ENCODE measurements at regions not wholly inside any gene's neighbourhood (a gene's known extent, or its start where the extent isn't known, plus 50 kb on each side); places are given as distances from the start of the nearest gene placed in this dataset.
"Not testable (repeated sequence)": the region's sequence is repeated elsewhere in the genome, so short reads cannot be mapped to it uniquely, and the experiment has no call there.

GRCh38 chr4:142897518-142897917 lies 51.4 kb upstream of the INPP4B start:
- DNase-seq = not testable (repeated sequence)

GRCh38 chr4:142900622-142901021 lies 54.5 kb upstream of the INPP4B start:
- no peak for DNase-seq

GRCh38 chr4:142901166-142901662 lies 55.1 kb upstream of the INPP4B start:
- DNase-seq = no peak

- DNase-seq = not testable (repeated sequence)
Measured at GRCh38 chr4:142903617-142904016, 57.5 kb upstream of the INPP4B start.

GRCh38 chr4:142909908-142910307 lies 63.8 kb upstream of the INPP4B start:
- no peak for DNase-seq

GRCh38 chr4:142913034-142913433 lies 66.9 kb upstream of the INPP4B start:
- no peak for DNase-seq

GRCh38 chr4:142913461-142914030 lies 67.4 kb upstream of the INPP4B start:
- DNase-seq = no peak

GRCh38 chr4:142917678-142918077 lies 71.6 kb upstream of the INPP4B start:
- DNase-seq = no peak

GRCh38 chr4:142922720-142923119 lies 76.6 kb upstream of the INPP4B start:
- DNase-seq = no peak

- DNase-seq = no peak
Measured at GRCh38 chr4:142923619-142924018, 77.5 kb upstream of the INPP4B start.

GRCh38 chr4:142925161-142925560 lies 79.1 kb upstream of the INPP4B start:
- no peak for DNase-seq

- no peak for DNase-seq
Measured at GRCh38 chr4:142927721-142928120, 81.6 kb upstream of the INPP4B start.

GRCh38 chr4:142929526-142929925 lies 83.4 kb upstream of the INPP4B start:
- DNase-seq = no peak

GRCh38 chr4:142933207-142933606 lies 87.1 kb upstream of the INPP4B start:
- DNase-seq = no peak

- peak; percentile 37 for DNase-seq
Measured at GRCh38 chr4:142940425-142941330, 94.6 kb upstream of the INPP4B start.

GRCh38 chr4:142944565-142944964 lies 98.5 kb upstream of the INPP4B start:
- no peak for DNase-seq

GRCh38 chr4:142952821-142953580 lies 106.9 kb upstream of the INPP4B start:
- DNase-seq = no peak

- DNase-seq = no peak
Measured at GRCh38 chr4:142954415-142954814, 108.3 kb upstream of the INPP4B start.

- DNase-seq = no peak
Measured at GRCh38 chr4:142955501-142955900, 109.4 kb upstream of the INPP4B start.

GRCh38 chr4:142959173-142959572 lies 113.1 kb upstream of the INPP4B start:
- no peak for DNase-seq

- DNase-seq = no peak
Measured at GRCh38 chr4:142960126-142960525, 114.0 kb upstream of the INPP4B start.

- DNase-seq = no peak
Measured at GRCh38 chr4:142960867-142961644, 115.0 kb upstream of the INPP4B start.

- no peak for DNase-seq
Measured at GRCh38 chr4:142961866-142962265, 115.8 kb upstream of the INPP4B start.
